NCI-H2171 (cell line): ENCODE measurements at regions not wholly inside any gene's neighbourhood (a gene's known extent, or its start where the extent isn't known, plus 50 kb on each side); places are given as distances from the start of the nearest gene placed in this dataset.

Source experiments
- DNase-seq: peaks from one replicate; lab custom pipeline; 2025; lab: John Stamatoyannopoulos, UW

DNA sequence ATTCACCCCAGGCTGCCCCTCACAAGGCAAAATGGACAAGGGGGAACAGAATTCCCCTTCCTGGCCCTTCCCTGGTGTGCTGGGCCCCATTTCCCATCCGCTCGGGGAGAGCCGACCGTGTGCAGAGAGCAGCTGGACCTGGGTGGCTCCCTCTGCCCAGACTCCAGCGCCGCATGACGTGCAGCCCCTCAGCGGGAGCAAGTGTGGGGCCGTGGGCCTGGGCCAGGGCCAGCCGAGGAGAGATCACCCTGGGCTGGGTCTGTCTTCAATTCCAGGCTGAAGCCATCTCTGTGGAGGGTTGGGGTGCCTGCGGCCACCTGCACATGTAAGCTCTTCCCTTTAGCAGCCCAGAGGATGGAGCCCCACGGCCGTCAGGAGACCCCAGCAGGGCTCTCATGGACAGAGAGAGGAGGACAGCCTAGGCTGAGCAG, 241.8 kb downstream of the TTLL2 start:
- no peak for DNase-seq

DNA sequence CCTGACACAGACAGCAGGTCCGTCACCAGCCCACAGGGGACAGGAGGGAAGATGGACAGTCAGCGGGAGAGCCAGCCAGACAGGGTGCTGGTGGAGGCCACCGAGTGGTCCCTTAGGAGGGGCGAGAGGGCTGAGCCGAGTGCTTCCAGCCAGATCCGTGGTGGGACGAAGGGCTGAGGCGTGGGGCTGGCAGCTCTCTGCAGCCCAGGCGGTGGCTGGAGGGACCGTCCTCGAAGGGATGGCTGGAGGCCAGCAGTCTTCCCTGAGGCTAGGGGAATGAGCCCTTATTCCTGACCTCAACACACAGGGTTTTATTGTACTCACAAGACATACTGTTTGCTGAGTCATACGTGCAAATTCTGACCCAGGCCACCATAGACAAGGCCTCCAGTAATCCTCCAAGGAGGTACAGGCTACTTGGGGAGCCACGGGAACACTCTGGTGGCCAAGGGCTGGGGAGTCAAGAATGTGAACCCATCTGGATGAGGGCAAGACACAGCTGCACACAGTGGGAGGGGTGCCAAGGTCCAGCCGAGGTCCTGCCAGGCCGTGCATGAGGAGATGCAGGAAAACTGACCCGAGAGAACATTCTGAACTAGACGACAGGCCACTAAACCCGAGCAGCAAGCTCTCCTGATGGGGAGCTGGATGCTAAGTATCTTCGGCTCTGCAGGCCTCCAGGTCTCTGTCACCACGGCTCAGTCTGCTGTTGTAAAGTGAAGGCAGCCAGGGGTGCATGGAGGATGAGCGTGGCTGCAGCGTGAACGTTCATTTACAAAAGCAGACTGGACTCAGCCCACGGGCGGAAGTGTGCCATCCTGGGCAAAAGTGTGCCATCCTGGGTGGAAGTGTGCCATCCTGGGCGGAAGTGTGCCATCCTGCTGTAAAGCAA, 242.5 kb downstream of the TTLL2 start:
- no peak for DNase-seq

DNA sequence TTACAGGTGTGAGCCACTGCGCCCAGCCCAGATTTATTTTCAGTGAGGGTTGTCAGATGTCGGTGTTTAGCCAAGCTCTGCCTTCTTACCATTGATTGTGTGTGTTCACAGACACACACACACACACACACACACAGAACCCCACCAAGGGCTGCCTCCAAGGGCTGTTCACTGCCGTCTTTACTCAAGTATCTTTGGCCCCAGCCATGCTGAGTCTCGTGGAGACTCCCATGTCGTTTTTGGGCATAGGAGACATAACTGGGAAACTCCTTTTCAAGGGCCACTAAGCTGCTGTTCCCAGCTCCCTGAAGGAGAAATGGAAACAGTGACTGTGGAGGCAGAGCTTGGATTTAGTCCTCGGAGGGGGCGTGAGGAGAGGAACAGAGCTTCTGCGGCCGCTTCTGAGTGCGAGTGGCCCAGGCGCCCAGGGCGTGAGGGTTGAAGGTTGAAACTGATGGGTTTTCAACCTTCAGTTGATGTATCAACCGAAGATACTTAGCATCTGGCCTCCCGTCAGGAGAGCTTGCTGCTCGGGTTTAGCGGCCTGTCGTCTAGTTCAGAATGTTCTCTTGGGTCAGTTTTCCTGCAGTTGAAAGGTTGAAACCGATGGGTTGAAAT, 243.6 kb downstream of the TTLL2 start:
- no peak for DNase-seq

DNA sequence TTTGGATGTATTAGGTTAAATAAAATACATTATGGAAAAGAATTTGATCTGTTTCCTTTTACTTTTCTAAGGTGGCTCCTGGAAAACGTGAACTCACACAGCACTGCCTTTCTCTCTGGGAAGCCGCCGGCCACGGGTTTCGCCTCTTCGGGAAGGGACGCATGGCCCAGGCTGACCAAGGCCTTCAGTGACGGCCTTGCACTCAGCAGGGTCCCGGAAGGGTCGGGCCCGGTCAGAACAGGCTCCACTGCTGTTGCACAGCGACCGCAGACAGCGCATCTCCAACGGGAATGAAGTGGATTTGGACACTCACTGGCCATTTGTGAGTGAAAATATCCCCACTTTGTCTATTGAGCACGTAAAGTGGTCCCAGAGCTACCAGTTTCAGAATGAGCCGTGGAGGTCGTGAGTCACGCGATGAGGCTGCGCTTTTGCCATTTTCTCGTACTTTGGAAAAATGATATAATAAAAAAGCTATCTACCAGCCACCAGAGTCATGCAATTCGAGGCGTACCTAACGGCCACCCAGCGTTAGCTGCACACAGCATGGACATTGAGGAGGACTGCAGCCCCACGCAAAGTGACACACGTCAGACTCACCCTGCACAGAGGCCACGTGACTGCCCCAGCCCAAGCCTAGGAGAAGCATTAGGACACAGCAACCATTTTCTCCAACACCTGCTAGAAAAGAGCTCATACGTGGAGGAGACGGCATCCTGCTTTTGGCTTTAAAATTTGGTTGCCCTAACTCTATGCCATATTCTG, 244.3 kb downstream of the TTLL2 start:
- DNase-seq: no peak

DNA sequence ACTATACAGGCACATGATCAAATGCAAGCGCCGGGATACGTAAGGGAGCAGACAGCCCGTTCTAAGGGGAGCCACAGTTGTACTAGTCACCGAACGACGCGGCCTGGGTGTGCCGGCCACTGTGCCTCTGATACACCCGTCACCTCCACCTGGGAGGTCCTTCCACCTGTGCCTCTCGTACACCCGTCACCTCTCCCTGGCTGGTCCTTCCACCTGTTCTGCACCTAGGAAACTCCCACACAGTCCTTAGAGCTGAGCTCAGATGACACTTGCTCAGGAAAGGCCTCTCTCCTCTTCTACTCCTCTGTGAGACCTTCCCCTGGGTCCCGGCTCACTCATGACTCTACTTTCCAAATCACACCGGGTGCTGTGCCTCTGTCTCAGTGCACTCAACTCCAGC, 245.0 kb downstream of the TTLL2 start:
- DNase-seq: no peak

DNA sequence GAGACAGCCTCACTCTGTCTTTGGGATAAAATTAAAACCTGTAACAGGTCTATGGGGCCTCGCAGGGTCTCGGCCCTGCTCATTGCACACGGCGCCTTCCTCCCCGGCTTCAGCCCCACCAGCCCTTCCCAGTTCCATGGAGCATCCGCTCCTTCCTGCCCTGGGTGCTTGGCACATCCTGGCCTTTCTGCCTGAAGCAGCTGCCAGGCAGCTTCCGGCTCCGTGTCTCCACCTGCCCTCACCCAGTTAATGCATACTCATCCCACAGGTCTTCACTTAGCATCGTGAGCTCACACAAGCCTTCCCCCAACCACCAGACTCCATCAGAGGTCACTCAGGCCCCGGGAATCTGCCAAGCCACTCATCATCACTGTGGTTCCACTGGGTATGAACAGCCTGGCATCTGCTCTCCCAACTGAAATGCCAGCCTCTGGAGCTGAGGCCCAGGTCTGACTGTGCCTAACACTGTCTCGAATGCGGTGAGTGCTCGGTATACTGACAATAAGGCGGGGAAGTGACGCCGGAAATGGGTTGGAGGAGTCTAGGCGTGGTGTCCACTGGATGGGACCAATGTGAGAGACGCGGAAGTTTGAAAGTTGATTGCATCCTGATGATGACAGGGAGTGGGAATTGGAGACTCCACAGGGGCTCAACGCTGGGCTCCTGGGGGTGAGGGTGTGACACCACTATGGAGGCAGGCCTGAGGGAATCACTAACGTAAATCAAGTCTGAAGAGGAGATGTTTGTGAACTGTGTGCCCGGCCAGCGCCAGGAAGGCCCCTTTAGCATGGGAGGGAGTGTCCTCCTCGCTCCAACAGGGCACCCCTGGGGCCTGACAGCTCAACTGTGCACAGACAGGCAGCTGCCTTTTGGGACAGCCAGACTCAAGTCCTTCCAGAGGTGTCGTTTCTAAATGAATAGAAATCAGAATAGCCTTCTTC, 245.8 kb downstream of the TTLL2 start:
- no peak for DNase-seq

DNA sequence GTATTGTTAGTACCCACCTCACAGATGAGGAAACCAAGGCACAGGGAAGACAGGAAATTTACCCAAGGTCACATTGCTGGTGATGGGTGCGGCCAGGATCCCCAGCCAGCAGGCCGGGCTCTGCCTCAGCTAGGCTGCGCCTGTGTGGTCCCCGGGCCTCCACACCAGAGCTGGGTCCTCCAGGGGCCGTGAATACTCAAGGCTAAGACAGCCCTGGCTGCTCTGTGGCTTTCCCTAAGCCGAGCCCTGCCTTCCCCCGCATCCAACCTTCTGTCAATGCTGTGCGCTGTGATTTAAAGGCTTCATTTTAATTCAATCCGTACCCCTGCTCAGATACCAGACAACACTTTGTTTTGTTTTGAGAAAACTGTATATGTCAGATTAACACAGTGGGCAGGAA, 246.7 kb downstream of the TTLL2 start:
- no peak for DNase-seq

DNA sequence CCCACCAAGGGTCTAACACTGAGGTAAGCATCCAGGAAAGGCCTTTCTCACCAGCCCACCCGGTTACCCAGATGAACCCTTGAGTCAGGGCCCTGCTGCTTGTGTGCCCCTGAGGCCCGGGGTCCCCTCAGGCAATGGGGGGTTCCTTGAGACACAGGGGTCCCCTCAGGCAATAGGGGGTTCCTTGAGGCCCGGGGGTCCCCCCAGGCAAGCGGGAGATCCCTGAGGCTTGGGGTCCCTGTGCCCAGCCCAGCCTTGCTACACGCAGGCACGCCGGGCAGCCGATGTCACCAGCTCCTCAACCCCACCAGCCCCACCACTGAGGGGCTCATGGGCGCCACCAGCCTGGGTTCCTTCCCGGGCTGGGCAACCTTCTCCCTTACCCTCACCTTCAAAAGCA, 247.2 kb downstream of the TTLL2 start:
- no peak for DNase-seq

DNA sequence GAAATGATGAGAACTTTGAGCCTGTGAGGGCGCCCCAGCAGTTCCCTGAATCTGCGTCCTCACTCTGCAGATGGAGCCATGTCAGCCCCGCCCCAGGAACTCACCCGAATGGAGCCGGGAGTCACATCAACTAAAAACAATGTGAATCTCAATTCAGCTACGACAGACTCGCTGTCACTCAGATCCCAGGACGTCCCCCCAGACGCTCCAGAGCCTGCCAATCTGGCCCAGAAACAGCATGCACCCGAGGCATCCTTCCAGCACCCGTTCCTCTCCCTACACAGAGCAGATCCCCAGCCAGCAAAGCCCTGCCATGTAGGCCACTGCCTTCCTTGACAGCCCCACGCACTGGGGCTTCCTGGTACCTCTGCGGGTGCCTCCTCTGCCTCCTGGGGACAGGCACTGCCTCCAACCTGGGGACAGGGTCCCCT, 248.0 kb downstream of the TTLL2 start:
- DNase-seq: no peak

DNA sequence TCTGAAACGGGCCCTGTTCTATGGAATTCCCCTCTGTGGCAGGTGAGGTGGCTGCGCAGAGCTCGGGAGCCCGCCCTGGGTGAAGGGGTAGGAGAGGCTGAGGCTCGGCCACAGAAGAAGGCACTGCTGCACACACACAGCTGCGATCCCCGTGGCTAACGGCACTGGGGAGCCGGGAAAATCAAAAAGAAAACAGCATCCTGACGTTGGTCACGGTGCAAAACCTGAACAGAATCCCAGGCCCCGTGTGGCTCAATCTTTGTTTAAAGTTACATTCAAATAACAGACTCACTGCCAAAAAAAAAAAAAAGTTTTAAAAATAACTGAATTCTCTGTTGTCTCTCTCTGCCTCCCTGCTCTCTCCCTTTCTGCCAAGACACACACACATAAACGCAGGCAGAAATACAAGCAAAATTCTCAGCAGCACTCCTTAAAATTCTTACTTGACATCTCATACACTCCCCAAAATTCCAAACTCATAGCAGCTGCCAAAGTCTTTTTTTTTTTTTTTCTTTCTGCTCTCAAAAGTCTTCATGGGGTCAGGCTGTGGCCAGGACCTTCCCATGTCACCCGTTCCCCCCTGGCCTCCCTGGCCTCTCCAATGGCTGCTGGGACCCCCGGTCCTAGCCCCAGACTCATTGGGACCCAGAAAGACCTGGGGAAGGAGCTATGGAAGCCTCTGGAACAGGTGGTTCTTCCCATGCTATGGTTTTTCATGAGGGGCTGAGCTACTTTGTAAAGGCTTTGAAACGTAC, 248.8 kb downstream of the TTLL2 start:
- DNase-seq: no peak

DNA sequence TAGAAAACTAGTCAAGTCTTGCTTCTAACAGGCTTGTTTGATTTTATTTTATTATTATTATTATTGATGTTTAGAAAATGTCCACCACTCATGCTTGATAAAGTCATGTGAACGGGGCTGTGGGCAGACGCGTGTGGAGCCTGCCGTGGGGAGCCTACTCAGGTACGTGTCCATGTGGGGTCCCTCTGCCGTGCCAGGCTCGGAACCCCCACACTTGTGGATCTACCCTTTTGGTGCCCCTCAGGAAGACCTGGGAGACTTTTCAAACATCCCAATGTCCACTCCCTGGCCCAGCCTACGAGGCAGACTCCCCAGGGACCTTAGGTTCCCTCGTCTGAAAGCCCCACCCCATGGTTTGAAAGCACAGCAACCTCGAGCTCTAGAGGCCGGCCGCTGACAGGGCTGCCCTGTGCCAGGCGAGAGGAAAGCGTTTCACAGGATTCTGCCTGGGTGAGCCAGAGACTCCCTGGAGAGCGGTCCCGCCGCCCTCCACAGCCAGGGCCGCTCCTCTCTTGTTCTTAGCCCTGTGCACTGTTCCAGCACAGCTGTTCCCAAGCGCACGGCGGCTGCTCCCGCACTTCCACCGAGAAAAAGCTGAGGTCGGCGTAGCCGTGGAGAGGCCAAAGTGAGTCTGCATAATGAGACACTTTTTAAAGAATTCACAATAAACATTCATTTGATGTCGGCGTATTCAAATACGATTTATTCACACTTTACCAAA, 249.7 kb downstream of the TTLL2 start:
- no peak for DNase-seq

DNA sequence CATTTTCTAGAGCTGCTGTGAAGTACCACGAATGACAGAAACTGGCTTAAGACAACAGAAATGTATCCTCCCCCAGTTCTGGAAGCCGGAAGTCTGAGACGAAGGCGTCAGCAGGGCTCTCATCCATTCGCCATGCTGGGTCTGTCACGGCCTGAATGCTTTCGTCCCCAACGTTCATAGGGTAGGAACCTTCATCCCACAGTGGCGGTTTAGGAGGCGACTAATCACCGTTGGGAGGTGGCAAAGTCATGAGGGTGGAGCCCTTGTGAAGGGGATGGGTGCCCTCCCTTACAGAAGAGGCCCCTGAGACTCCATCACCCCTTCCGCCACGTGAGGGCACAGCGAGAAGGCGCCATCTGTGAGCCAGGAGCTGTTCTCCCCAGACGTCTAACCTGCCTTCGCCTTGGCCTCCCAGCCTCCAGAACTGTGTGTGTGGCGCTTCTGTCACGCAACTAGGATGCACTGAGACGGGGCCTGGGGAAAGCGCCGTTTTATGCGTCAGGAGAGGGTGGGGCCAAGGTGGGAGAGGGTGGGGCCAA, 250.3 kb downstream of the TTLL2 start:
- DNase-seq: no peak

DNA sequence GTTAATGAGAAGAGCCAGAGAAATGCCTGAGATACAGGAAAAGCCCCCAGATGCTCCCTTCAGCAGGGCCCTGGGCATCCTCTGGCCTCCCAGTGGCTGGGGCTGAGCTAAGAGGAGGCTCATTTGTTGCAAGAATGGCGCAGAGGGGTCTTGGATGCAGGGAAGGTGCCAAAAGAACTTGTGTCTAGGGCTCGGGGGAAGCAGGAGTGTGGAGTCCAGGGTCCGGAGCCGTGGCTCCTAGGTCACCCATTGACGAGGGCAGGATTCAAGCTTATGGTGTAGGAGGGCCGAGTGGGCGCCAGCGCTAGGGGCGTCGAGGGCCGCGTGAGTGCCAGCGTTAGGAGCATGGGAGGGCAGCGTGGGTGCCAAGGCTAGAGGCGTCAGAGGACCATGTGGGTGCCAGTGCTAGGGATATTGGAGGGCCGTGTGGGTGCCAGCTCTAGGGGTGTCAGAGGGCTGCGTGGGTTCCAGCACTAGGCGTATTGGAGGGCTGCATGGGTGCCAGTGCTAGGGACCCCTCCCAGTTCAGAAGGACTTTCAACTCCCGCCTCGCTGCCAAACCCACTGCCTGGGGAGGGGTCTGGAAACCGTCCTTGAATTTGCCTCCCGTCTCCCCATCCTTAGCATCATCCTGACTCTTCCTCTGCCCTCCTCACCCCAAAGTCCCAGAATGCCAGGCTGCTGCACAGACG, 250.5 kb upstream of the AFDN start:
- no peak for DNase-seq

DNA sequence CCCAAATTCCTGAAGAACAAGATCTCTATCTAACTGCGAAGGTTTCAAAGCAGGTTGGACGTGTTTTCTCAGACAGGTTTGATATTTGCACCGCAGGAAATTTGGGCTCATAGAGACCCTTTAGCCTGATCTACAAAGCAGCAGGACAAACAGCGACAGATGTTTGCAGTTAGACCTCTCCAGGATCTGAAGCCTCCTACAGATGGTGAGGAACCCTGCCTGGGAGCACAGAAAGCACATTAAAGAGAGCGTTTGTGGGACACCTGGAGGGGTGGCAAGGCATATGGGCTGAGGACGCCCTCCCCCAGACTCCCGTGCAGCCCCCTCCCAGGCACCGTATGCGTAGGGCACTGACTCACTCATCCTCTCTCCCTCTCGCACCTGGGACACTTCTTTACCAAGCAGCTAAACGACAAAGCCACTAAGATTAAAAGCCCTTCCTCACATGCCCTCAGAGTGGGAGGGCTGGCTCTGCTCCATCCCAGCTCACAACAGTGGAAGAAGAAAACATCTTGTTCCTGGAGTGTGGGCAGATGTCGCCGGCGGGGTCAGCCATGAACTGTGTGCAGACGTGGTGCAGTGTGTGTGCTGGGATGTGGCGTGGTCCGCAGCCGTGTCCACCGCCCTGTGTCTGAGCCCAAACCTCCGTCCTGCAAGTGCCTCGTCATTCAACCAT, 249.7 kb upstream of the AFDN start:
- peak; percentile 95 for DNase-seq

DNA sequence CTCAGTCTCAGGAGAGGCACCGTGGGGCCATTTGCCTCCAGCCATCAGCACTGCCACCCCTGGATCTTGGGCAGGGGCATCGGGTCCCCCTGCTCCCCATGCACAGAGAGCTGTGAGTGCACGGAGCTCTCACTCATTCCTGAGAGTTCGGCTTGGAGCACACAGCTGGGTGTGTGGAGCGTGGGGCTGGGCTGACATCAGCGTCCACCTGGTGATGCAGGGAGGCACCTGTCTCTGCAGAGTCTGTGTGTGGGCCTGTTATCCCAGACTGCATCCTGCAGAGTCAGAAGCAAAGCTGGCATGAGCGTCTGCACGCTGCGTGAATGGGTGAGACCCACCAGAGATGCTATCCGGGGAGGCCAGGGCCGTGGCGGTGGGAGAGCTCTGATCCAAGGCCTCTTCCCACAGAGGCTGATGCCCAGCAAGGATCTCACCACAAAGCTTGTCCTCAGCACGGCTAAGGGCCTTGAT, 248.8 kb upstream of the AFDN start:
- peak; percentile 12 for DNase-seq

DNA sequence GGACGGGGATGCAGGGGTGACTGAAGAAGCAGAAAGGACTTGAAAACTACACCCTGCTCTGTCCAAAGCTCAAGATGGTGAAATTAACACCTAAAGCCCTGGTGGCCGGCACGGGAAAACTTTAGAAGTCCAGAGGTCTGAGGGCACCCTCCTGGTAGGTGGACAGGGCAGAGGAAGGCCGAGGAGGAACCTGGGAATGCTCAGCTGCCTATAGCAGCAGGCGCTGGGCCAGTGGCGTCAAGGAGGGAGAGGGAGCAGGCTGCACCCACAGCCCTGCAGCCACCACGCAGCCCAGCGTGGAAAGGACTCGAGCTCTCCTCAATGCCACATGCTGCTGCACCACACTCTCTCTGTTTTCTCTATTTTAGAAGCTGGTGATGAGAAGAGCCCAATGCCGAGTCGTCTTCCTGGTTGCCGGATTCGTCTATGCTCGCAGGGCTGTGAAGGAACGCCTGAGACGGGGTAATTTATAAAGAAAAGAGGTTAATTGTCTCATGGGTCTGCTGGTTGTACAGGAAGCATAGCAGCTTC, 248.3 kb upstream of the AFDN start:
- no peak for DNase-seq

DNA sequence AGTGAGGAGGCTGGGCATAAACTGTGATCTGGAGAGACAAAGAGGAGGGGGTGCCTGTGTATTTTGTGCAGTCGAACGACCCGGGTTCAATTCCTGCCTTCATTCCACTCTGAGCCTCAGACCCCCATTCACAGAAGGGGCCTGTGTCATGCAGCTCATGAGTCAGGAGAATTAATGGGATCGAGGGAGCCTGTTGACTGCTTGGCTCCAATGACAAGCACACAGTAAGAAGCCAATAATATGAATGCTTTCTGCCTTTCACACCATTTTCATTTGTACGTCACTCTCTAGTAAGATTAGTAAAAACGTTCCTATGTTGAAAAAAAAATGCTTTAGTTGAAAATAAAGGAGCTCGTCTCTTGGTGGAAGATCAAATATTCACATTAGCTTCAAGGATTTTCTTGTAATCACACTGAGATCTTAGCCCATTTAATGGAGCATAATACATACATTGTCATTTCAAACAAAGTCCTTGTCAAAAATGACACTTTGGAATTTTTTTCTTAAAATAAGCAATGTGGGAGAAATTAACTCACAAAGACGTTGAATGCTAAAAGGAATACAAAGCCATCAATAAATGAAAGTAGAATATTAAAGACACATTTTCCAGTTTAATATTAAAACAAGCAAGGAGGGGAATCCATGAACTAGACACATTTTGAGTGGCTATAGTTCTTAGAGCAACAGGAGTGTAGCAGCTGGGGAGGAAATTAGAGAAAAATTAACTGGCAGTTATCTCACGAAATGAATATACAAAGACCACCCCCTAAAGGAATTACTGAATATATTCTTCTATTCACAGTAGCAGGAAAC, 246.7 kb upstream of the AFDN start:
- no peak for DNase-seq

DNA sequence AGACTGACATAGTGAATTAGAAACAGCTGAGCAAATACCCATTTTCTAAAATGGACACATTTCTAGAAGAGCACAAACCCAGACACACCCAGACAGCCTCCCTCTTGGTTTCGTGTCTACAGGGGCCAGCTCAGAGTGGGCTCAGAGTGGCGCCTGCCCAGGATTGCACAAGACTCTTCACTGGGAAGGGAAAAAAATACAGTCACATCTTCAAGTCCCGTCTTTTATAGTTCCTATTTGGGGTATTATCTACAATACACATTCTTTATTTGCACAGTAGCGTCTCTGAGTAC, 246.1 kb upstream of the AFDN start:
- DNase-seq: no peak
